ENCODE measurements at regions not wholly inside any gene's neighbourhood (a gene's known extent, or its start where the extent isn't known, plus 50 kb on each side); places are given as distances from the start of the nearest gene placed in this dataset.
"Not testable (repeated sequence)": the region's sequence is repeated elsewhere in the genome, so short reads cannot be mapped to it uniquely, and the experiment has no call there.

DNA sequence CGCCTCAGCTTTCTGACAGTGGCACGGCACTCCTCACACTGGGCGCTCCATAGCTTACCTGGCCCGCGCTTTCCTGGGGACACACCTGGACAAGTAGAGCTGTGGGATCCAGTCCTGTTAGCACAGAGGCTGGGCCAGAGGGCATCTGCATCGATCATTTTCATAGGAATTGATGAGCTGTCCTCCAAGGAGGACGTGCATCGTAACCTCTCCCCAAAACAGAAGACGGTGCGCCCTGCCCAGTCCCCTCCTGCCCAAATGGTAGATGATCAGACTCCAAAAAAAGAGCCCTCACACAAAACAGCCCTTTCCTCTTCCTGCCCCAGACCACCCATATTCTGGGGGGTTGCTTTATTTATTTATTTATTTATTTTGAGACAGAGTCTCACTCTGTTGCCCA is 161.2 kb downstream of the CTTN start:
- peaks cover 12% of the 10 kb centered on the region for H3K27me3 Mint-ChIP-seq
- POLR2A ChIA-PET: no interaction called here
- no peak overlapping the region for H3K27ac Mint-ChIP-seq
- no peak overlapping the region for H3K4me3 Mint-ChIP-seq
- H3K36me3 Mint-ChIP-seq (ENCODE audit: low read depth): no peaks in the 10 kb centered on the region
- no peak for DNase-seq
- CTCF ChIA-PET: no interaction called here
- H3K9me3 Mint-ChIP-seq: no peaks in the 10 kb centered on the region
- no peaks in the 10 kb centered on the region for H3K4me1 Mint-ChIP-seq

DNA sequence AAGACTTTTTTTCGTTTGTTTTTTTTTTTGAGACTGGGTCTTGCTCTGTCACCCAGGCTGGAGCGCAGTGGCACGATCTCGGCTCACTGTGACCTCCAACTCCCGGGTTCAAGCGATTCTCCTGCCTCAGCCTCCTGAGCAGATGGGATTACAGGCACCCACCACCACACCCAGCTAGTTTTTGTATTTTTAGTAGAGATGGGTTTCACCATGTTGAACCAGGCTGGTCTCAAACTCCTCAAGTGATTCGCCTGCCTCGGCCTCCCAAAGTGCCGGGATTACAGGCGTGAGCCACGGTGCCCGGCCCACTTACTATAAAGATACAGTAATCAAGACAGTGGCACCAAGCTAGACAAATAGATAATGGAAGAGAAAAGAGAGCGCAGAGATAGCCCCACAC is 162.3 kb downstream of the CTTN start:
- H3K4me1 Mint-ChIP-seq; H3K4me3 Mint-ChIP-seq; H3K27ac Mint-ChIP-seq; H3K9me3 Mint-ChIP-seq; POLR2A ChIA-PET; DNase-seq; H3K36me3 Mint-ChIP-seq (ENCODE audit: low read depth): not testable (repeated sequence)
- CTCF ChIA-PET: interaction anchor here (0.6 to 1.1 kb wide), 2 partner anchors 9 to 667 kb away, joined by 3 read pairs; no protein-coding TSS in a partner anchor
- peaks cover 15% of the 10 kb centered on the region for H3K27me3 Mint-ChIP-seq

DNA sequence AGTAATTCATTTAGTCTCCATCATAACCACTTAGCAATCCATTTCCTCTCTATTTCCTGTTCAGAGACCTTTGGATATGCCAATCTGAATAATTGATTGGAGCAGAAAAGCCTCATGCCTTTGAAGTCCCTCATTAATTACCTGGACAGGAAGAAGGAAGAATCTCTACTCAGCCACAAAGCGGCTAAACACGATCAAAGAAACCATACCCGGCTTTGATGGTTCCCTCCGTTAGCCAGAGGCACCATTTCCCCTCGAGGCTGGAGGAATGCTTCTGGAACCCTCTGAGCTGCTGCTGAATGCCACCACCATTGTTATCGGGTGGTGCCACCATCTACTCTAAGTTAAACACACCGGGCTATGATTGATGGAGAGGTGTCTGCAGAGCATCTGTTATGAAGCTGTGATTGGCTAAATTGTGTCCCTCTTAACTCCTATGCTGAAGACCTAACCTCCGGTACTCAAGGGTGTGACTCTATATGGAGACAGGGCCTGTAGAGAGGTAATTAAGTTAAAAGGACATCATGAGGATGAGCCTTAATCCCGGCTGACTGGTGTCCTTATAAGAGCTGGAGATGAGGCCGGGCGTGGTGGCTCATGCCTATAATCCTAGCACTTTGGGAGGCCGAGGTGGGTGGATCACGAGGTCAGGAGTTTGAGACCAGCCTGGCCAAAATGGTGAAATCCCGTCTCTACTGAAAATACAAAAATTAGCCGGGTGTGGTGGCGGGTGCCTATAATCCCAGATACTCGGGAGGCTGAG is 168.6 kb downstream of the CTTN start:
- Mint-ChIP-seq H3K36me3 (ENCODE audit: low read depth) (no peaks in the 10 kb centered on the region), H3K9me3 (no peaks in the 10 kb centered on the region), H3K4me1 (no peaks in the 10 kb centered on the region), H3K4me3 (no peak overlapping the region), H3K27ac (no peak overlapping the region), H3K27me3 (peaks cover 27% of the 10 kb centered on the region)
- ChIA-PET CTCF (no interaction called here), POLR2A (no interaction called here)
- DNase-seq: no peak

DNA sequence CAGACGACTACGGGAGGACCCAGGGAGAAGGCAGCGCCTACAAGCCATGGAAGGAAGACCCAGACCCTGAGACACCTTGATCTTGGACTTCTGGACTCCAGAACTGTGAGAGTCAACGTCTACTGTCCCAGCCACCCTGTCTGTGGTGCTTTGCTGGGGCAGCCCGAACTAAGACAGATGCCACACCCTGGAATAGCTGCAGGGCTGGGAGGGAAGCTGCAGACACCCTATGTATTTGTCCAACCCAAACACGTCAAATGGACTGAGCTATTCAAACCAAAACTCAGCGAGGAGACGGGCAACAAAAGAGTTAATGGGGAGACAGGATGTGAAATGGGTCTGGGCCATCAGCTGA is 169.3 kb downstream of the CTTN start:
- Mint-ChIP-seq H3K9me3 (no peaks in the 10 kb centered on the region), H3K36me3 (ENCODE audit: low read depth) (no peaks in the 10 kb centered on the region), H3K4me3 (no peak overlapping the region), H3K4me1 (no peaks in the 10 kb centered on the region), H3K27me3 (peaks cover 22% of the 10 kb centered on the region), H3K27ac (no peak overlapping the region)
- POLR2A ChIA-PET: no interaction called here
- no peak for DNase-seq
- CTCF ChIA-PET: no interaction called here

DNA sequence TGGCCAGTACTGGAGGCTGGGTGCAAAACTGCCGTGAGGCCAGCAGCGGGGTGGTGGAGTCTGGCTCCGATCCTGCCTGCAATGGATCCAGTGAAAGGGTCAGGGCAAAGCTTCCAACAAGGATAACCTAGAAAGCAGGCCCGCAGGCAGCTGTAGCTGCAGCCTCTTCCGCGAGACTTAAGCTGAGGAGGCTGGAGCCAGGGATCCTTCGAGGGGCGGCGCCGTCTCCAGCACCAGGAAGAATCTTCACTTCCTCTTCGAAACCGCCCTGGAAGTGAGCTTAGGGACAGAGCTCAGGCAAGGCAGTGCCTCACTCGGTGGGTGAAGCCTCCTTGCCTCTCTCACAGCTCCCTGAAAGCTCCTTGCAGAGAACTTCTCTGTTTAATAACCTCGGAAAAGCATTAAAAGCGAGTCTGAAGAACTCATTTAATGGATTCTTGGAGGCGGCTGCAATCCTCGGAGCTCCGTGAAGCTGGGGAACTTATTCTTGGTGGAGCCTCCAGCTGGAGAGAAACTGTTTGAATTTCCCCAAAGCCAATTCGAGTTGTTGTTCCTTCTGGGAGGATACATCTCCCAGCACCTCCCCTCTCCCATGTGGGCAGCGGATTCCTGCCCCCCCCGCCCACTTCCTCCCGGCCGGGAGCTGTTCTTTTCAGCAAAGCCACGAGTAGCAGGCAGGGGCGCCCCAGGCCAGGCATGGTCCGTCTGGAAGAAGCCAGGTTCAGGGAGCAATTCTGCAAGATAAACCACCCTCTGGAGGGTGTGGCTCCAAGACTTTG is 169.9 kb downstream of the CTTN start:
- Mint-ChIP-seq H3K4me1 (no peaks in the 10 kb centered on the region), H3K27ac (no peak overlapping the region), H3K4me3 (no peak overlapping the region), H3K36me3 (ENCODE audit: low read depth) (no peaks in the 10 kb centered on the region), H3K27me3 (peaks cover 19% of the 10 kb centered on the region), H3K9me3 (no peaks in the 10 kb centered on the region)
- ChIA-PET POLR2A (no interaction called here), CTCF (no interaction called here)
- DNase-seq: no peak

DNA sequence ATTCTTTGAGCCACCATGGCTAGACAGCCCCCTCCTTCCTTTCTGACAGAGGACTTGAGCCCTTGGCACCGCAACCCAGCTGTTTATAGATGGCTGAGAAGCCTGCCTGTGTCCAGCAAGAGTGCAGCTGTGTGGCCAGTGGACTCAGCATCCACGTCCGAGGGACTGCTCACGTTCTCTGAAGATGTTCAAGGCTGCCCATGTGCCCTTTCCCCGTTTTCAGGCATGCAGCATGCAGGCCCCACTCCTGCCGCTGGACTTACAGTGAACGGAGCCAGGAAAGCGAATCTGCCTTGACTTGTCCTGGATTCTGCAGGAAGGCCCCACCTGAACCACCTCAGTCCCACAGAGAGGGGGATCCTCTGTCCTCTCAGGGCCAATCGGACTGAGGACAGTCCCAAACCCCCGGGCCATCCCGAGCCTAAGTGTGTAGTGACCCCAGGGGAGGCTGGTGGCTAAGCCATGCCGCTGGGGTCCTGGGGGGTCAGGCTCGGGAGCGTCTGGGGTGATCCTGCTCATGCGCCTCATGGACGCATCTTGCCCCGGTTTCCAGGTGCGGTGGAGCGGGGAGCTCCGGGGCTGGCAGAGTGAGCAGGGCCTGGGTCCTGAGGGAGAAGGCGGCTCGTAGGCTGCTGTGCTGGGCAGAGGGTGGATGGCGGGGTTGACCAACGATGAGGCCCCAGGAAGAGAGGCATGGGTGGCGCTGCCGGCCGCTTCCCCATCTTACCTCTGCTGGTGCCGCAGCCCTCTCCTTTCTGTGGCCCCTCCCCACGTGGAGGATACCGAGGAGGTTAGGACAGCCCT is 170.7 kb downstream of the CTTN start:
- Mint-ChIP-seq H3K27me3 (peaks cover 19% of the 10 kb centered on the region), H3K36me3 (ENCODE audit: low read depth) (no peaks in the 10 kb centered on the region), H3K27ac (no peak overlapping the region), H3K9me3 (no peaks in the 10 kb centered on the region), H3K4me1 (no peaks in the 10 kb centered on the region), H3K4me3 (no peak overlapping the region)
- DNase-seq: no peak
- POLR2A ChIA-PET: no interaction called here
- CTCF ChIA-PET: no interaction called here

DNA sequence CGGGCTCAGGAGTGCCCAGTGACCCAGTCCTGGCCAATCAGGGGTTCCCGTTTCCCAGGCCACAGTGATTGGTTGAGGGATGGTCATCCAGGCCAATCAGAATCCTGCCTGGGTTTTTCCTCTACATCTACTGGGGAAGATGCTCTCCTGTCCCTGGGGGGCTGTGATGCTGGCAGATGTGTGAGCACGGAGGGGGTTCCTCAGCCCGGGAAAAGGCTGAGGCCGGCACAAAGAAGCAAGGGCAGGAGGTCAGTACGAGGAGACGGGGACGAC is 171.2 kb downstream of the CTTN start:
- H3K4me3 Mint-ChIP-seq: no peak overlapping the region
- H3K4me1 Mint-ChIP-seq: no peaks in the 10 kb centered on the region
- CTCF ChIA-PET: no interaction called here
- H3K27me3 Mint-ChIP-seq: peaks cover 19% of the 10 kb centered on the region
- H3K36me3 Mint-ChIP-seq (ENCODE audit: low read depth): no peaks in the 10 kb centered on the region
- POLR2A ChIA-PET: no interaction called here
- H3K27ac Mint-ChIP-seq: no peak overlapping the region
- DNase-seq: no peak
- H3K9me3 Mint-ChIP-seq: no peaks in the 10 kb centered on the region

DNA sequence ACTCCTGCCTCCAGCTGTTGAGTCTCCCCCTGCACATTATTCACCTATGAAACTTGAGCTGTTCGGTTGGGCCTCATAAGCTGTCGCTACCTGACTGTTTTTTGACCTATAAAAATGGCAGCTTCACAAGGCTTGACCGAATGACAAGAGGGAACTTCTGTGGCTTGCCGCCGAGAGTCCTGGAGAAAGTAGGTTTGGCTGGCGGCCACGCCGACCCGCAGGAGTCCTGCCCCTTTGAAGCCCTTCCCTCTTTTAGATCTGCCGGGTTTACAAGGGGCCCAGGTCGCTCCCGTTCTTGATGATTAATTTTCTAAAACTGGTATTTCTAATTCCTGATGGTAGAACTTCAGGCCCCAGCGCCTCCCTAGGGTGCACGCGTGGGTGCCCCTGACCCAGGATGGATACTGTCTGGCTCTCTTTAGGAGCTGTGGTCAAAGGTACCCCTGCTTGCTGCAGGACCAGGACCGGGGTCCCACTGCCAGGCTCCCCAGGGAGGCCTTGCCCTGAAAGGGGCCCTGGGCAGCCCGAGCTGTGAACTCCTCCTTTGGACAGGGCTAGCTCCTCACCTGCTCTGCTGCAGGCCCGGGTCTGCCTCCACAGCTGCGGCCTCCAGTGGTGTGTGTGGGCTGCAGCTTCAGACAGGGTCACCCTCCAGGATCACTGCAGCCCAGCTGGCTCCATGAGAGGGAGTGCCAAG is 171.8 kb downstream of the CTTN start:
- ChIA-PET POLR2A (no interaction called here), CTCF (no interaction called here)
- H3K27me3 Mint-ChIP-seq: peaks cover 18% of the 10 kb centered on the region
- H3K27ac Mint-ChIP-seq: no peak overlapping the region
- H3K36me3 Mint-ChIP-seq (ENCODE audit: low read depth): no peaks in the 10 kb centered on the region
- no peak for DNase-seq
- H3K4me1 Mint-ChIP-seq: no peaks in the 10 kb centered on the region
- no peaks in the 10 kb centered on the region for H3K9me3 Mint-ChIP-seq
- H3K4me3 Mint-ChIP-seq: no peak overlapping the region

DNA sequence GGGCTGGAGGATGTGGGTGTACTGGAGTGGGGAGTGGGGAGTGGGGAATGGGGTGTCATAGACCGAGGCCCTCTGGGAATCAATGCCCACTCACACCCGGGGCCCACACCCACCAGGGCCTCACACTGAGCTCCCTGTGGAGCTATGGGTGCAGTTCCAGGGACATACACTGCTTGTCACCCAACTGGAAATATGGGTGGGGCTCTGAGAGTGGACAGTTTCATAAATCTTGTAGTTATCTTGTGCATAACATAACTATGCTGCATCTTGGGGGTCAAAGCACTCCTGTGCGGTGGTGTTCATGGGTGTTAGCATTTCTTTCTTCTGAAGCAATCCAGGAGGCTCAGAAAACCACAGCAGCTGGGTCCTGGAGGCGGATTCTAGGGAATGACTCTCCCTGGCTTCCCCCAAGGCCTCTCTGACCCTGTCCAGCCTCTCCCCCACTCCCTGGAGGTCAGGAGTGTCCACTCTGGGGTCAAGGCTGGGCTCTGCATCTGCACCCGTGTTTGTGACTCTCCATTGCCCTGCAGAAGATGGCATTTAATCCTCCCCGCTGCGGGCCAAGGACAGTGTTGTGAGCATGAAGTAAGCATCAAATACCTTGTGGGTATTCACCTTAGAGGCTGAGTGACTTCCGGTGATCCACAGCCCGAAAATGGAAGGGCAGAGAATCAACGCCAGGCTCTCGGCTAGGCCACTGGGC is 172.5 kb downstream of the CTTN start:
- H3K9me3 Mint-ChIP-seq: no peaks in the 10 kb centered on the region
- no peaks in the 10 kb centered on the region for H3K4me1 Mint-ChIP-seq
- ChIA-PET POLR2A (no interaction called here), CTCF (no interaction called here)
- H3K27ac Mint-ChIP-seq: no peak overlapping the region
- H3K27me3 Mint-ChIP-seq: peaks cover 18% of the 10 kb centered on the region
- H3K36me3 Mint-ChIP-seq (ENCODE audit: low read depth): no peaks in the 10 kb centered on the region
- no peak for DNase-seq
- H3K4me3 Mint-ChIP-seq: no peak overlapping the region

DNA sequence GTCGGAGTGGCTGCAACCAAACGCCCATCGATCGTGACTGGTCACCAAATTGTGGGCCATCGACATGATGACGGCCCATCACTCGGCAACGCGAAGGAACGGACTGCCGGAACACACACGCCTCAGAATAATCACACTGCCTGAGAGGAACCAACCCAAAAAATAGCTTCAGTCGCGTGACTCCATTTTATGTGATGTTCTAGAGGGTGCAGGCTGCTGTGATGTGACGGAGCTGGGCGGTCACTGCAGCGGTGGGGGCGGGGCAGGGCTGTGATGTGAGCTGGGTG is 174.6 kb downstream of the CTTN start:
- Mint-ChIP-seq H3K36me3 (ENCODE audit: low read depth) (no peaks in the 10 kb centered on the region), H3K4me3 (no peak overlapping the region), H3K4me1 (no peaks in the 10 kb centered on the region), H3K27ac (no peak overlapping the region), H3K9me3 (no peaks in the 10 kb centered on the region), H3K27me3 (peaks cover 3% of the 10 kb centered on the region)
- DNase-seq: no peak
- POLR2A ChIA-PET: no interaction called here
- CTCF ChIA-PET: no interaction called here

DNA sequence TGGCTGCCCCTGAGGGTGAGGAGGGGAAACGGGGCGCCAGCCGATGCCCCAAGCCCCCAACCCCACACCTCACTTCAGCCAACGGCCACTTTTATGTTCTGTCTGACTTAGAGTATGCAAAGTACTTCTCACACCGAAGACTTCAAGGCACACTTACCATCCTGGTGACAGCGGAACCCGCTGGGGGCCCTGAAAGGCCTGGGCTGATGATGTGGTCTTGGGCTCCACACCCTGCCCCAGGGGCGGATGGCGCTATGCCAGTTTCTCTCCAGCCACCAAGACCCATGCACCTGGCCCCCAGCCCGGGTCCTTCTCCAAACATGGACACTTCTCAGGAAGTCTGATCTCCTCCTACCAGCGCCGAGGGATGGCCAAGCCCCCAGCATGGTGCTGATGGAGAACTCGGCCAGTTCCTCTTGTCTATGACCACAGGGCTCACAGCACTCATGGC is 175.4 kb downstream of the CTTN start:
- H3K9me3 Mint-ChIP-seq: no peaks in the 10 kb centered on the region

DNA sequence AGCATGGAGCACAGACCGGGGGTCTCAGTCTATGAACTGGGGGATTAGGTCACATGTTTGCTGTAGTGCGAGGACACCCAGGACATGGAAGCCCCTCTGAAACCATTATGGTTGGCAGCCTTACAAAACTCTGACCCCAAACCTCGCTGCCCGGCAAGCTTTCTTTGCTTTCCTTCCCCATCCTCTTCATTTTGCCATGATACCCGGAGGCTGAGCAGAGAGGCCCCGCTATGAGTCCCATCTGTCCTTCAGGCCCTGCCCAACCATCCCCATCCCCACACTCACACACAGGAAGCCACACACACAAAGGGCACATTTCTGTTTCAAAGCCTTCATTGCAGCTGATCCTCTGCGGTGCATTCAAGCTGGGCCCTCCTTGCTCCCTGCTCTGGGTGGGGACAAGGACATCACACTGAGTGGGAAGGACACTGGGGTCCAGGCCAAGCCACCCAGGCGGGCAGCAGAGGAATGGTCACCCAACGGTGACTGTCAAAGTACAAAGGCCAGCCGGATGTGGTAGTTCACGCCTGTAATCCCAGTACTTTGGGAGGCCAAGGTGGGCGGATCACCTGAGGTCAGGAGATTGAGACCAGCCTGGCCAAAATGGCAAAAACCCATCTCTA is 176.5 kb downstream of the CTTN start:
- peaks cover 2% of the 10 kb centered on the region for H3K27me3 Mint-ChIP-seq
- no peaks in the 10 kb centered on the region for H3K4me1 Mint-ChIP-seq
- CTCF ChIA-PET: no interaction called here
- H3K36me3 Mint-ChIP-seq (ENCODE audit: low read depth): no peaks in the 10 kb centered on the region
- H3K27ac Mint-ChIP-seq: no peak overlapping the region
- POLR2A ChIA-PET: no interaction called here
- no peak overlapping the region for H3K4me3 Mint-ChIP-seq
- no peak for DNase-seq
- H3K9me3 Mint-ChIP-seq: no peaks in the 10 kb centered on the region

More for the DNA sequence above, 175.4 kb downstream of the CTTN start:
- ChIA-PET POLR2A (no interaction called here), CTCF (no interaction called here)
- DNase-seq: no peak
- peaks cover 2% of the 10 kb centered on the region for H3K27me3 Mint-ChIP-seq
- no peak overlapping the region for H3K4me3 Mint-ChIP-seq
- H3K27ac Mint-ChIP-seq: no peak overlapping the region
- H3K4me1 Mint-ChIP-seq: no peaks in the 10 kb centered on the region
- H3K36me3 Mint-ChIP-seq (ENCODE audit: low read depth): no peaks in the 10 kb centered on the region
